Kidney epithelial cell (primary cell): ENCODE measurements at regions not wholly inside any gene's neighbourhood (a gene's known extent, or its start where the extent isn't known, plus 50 kb on each side); places are given as distances from the start of the nearest gene placed in this dataset.
"Not testable (repeated sequence)": the region's sequence is repeated elsewhere in the genome, so short reads cannot be mapped to it uniquely, and the experiment has no call there.

ENCODE experiments used
- DNase-seq: peaks from one replicate; pipeline ENCODE4 v3.0.0-alpha.2; 2010; ENCODE audit warnings: low read depth
- H3K27me3 ChIP-seq: 2 replicates; pipeline ENCODE4 v1.6.0; 2011; ENCODE audit warnings: low read length; ENCODE audit not compliant: control insufficient read depth, insufficient read depth
- H3K36me3 ChIP-seq: 2 replicates; pipeline ENCODE4 v1.5.1; 2011; ENCODE audit warnings: low read length; ENCODE audit not compliant: control insufficient read depth, insufficient read depth
- H3K4me3 ChIP-seq: 2 replicates; pipeline ENCODE4 v1.5.1; 2011; ENCODE audit warnings: low read depth, mild to moderate bottlenecking, control low read depth, low read length
- CTCF ChIP-seq: IDR thresholded peaks from 2 replicates; pipeline ENCODE4 v1.5.1; 2011; ENCODE audit warnings: mild to moderate bottlenecking, moderate library complexity, low read length, control low read depth, inconsistent platforms; ENCODE audit not compliant: insufficient read depth, poor library complexity, severe bottlenecking

GRCh38 chr12:107372229-107372658, 278.9 kb upstream of the CRY1 start:
- no peak for DNase-seq
- H3K36me3 ChIP-seq, result no peaks in the 10 kb centered on the region
- no peaks in the 10 kb centered on the region for H3K27me3 ChIP-seq
- no peak overlapping the region for H3K4me3 ChIP-seq
- TF ChIP-seq CTCF, result no peak

- Histone ChIP-seq H3K36me3 (no peaks in the 10 kb centered on the region), H3K4me3 (no peak overlapping the region), H3K27me3 (no peaks in the 10 kb centered on the region)
- TF ChIP-seq CTCF, result no peak
- no peak for DNase-seq
Measured at GRCh38 chr12:107373238-107373809, 280.0 kb upstream of the CRY1 start.

- Histone ChIP-seq H3K4me3 (no peak overlapping the region), H3K27me3 (no peaks in the 10 kb centered on the region), H3K36me3 (no peaks in the 10 kb centered on the region)
- DNase-seq, result no peak
- TF ChIP-seq CTCF, result no peak
Measured at GRCh38 chr12:107374161-107374840, 281.0 kb upstream of the CRY1 start.

GRCh38 chr12:107375231-107375630, 281.9 kb upstream of the CRY1 start:
- no peak overlapping the region for H3K4me3 ChIP-seq
- no peaks in the 10 kb centered on the region for H3K36me3 ChIP-seq
- no peak for TF ChIP-seq CTCF
- DNase-seq, result no peak
- no peaks in the 10 kb centered on the region for H3K27me3 ChIP-seq

- TF ChIP-seq CTCF, result no peak
- H3K27me3 ChIP-seq, result no peaks in the 10 kb centered on the region
- no peak for DNase-seq
- H3K36me3 ChIP-seq, result no peaks in the 10 kb centered on the region
- no peak overlapping the region for H3K4me3 ChIP-seq
Measured at GRCh38 chr12:107377596-107378385, 284.4 kb upstream of the CRY1 start.

- no peak overlapping the region for H3K4me3 ChIP-seq
- no peak for TF ChIP-seq CTCF
- H3K27me3 ChIP-seq, result no peaks in the 10 kb centered on the region
- no peak for DNase-seq
- H3K36me3 ChIP-seq, result no peaks in the 10 kb centered on the region
Measured at GRCh38 chr12:107378609-107379008, 285.3 kb upstream of the CRY1 start.

- not testable (repeated sequence) for H3K4me3 ChIP-seq, H3K36me3 ChIP-seq, H3K27me3 ChIP-seq
- peak; percentile 72 for DNase-seq
Measured at GRCh38 chr12:107379142-107379851, 285.9 kb upstream of the CRY1 start.
